Frontal cortex (tissue), 3 donors: ENCODE measurements at regions not wholly inside any gene's neighbourhood (a gene's known extent, or its start where the extent isn't known, plus 50 kb on each side); places are given as distances from the start of the nearest gene placed in this dataset.

ENCODE experiments used
- DNase-seq, 2 donors: peaks; one replicate each; pipeline ENCODE4 v3.0.0; 2012; ENCODE audit warnings: low spot score in 2 of 2
- FAIRE-seq: peaks from 2 replicates; lab custom pipeline; 2012; peaks lifted over from hg19 to GRCh38; lab: Jason Lieb, UNC
- donor health status: control.
- donor health status: control.
- donor health status: control.

GRCh38 chr9:113805486-113806132 lies 70.5 kb upstream of the ZNF618 start:
- DNase-seq (no peak), FAIRE-seq (no peak)

- DNase-seq = peak; percentile 27 to 65
- FAIRE-seq = no peak
These were observed 68.7 kb upstream of the ZNF618 start for GRCh38 chr9:113807173-113808061.

GRCh38 chr9:113808391-113809358 lies 67.4 kb upstream of the ZNF618 start:
- DNase-seq (no peak), FAIRE-seq (no peak)

- DNase-seq = no peak
- FAIRE-seq = no peak
These were observed 58.9 kb upstream of the ZNF618 start for GRCh38 chr9:113817171-113817570.

- DNase-seq (no peak), FAIRE-seq (peak; percentile 61)
These were observed 57.7 kb upstream of the ZNF618 start for GRCh38 chr9:113818391-113818790.

GRCh38 chr9:113822315-113822714 lies 53.8 kb upstream of the ZNF618 start:
- FAIRE-seq (no peak), DNase-seq (no peak)

GRCh38 chr9:113823421-113823820 lies 52.7 kb upstream of the ZNF618 start:
- FAIRE-seq = no peak

More at GRCh38 chr9:113823421-113823820, 52.7 kb upstream of the ZNF618 start:
- DNase-seq = no peak
